CD4-positive, alpha-beta T cell treated with Interleukin-1 beta for 1 hour (primary cell): ENCODE measurements at regions not wholly inside any gene's neighbourhood (a gene's known extent, or its start where the extent isn't known, plus 50 kb on each side); places are given as distances from the start of the nearest gene placed in this dataset.

Experiments used
- DNase-seq, 2 donors: peaks; one replicate each; pipeline ENCODE4 v3.0.0-alpha.2; 2020 to 2022

GRCh38 chr18:6659963-6660725 lies 69.4 kb upstream of the ARHGAP28 start:
- DNase-seq: no peak

GRCh38 chr18:6661692-6662415 lies 67.7 kb upstream of the ARHGAP28 start:
- DNase-seq: no peak

- no peak for DNase-seq
Observed at GRCh38 chr18:6666012-6666685, 63.4 kb upstream of the ARHGAP28 start.

GRCh38 chr18:6668836-6669235 lies 60.7 kb upstream of the ARHGAP28 start:
- no peak for DNase-seq

- DNase-seq: no peak
Observed at GRCh38 chr18:6672821-6673308, 56.7 kb upstream of the ARHGAP28 start.

GRCh38 chr18:6677086-6677485 lies 52.4 kb upstream of the ARHGAP28 start:
- no peak for DNase-seq

- DNase-seq: no peak
Observed at GRCh38 chr18:6679201-6679600, 50.3 kb upstream of the ARHGAP28 start.
